ENCODE measurements at regions not wholly inside any gene's neighbourhood (a gene's known extent, or its start where the extent isn't known, plus 50 kb on each side); places are given as distances from the start of the nearest gene placed in this dataset.

- DNase-seq (ENCODE audit: low read depth in 3 of 3): no peak
These were observed 461.6 kb downstream of the LIG4 start for GRCh38 chr13:107753748-107754147.

GRCh38 chr13:107753291-107753690 lies 462.0 kb downstream of the LIG4 start:
- DNase-seq (ENCODE audit: low read depth in 3 of 3): no peak

- no peak for DNase-seq (ENCODE audit: low read depth in 3 of 3)
These were observed 471.4 kb downstream of the LIG4 start for GRCh38 chr13:107743983-107744382.

DNA sequence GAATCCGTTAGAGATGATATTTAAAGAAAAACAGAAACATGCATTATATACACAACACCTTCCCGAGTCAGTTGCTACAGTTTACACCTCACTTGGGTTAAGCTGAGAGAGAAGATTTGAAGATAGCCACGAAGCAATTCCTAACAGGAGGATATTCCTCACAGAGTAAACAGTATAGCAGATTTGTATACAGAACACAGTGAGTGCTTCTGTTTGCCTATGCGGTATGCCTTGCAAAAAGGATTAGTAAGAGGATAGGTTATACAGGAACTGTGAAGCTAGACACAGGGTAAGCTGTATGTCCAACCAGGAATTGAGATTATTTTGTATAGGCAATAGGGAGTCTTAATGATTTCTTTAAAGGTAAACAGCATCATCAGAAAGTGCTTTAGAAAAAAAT lies 471.8 kb downstream of the LIG4 start:
- DNase-seq (ENCODE audit: low read depth in 3 of 3): no peak

DNA sequence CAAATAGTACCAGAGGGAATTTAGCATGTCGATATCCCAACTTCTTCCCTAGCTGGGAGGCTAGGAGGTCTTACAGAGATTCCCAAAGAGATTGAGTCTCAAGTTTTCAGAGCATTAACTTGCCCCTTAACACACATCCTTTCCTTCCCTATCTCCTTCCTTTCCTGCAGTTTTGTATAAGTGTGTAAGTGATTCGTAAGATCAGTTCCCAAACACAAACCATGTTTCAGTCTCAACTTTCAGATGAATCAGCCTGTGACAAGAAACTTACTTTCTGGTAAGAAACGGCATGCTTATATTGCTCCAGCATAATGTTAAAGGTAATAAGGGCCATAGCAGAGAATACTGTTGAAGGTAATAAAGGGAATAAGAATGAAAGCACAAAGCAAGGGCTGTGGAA lies 472.2 kb downstream of the LIG4 start:
- DNase-seq (ENCODE audit: low read depth in 3 of 3): no peak

- no peak for DNase-seq (ENCODE audit: low read depth in 3 of 3)
These were observed 472.8 kb downstream of the LIG4 start for GRCh38 chr13:107742544-107742943.

DNA sequence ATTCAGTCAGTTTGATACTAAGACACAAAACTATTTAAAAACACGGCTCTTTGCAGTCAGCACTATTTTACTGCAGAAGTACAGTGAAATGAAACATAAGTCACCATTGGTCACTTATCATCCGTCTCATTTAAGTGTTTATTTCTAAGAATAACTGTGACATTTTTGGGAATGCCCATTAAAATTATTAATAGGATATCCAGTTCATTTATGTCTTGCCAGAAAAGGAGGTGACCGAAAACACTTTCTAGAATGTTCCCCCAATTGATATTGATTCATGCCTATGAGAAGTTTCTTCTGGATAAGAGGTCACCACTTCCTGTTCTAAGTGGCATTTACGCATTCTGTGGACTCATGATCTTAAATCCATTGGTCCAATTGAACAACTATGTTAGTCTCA lies 477.3 kb downstream of the LIG4 start:
- DNase-seq (ENCODE audit: low read depth in 3 of 3): no peak

- DNase-seq (ENCODE audit: low read depth in 3 of 3): no peak
These were observed 478.6 kb downstream of the LIG4 start for GRCh38 chr13:107736731-107737130.

- DNase-seq (ENCODE audit: low read depth in 3 of 3): no peak
These were observed 479.2 kb downstream of the LIG4 start for GRCh38 chr13:107736170-107736569.

- DNase-seq (ENCODE audit: low read depth in 3 of 3): no peak
These were observed 480.3 kb downstream of the LIG4 start for GRCh38 chr13:107734891-107735625.

GRCh38 chr13:107733276-107733675 lies 482.1 kb downstream of the LIG4 start:
- DNase-seq (ENCODE audit: low read depth in 3 of 3): no peak

DNA sequence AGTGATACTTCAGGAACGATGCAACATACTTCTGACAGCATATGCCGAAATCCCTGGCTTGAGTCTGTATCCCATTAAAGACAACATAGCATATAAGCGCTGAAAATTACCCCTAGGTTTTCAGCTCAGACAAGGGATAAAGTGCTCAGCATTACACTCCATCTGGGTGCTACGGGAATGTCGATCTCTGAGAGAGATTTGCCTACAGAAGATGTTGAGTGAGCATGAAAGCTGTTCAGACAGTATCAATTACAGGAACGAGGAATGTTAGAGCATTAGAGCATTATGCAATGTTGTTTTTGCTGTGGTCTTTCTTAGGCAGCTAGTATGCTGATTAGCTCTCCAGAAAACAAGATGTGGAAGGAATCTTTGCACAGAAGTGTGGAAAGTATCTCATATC lies 484.5 kb downstream of the LIG4 start:
- DNase-seq (ENCODE audit: low read depth in 3 of 3): no peak

DNA sequence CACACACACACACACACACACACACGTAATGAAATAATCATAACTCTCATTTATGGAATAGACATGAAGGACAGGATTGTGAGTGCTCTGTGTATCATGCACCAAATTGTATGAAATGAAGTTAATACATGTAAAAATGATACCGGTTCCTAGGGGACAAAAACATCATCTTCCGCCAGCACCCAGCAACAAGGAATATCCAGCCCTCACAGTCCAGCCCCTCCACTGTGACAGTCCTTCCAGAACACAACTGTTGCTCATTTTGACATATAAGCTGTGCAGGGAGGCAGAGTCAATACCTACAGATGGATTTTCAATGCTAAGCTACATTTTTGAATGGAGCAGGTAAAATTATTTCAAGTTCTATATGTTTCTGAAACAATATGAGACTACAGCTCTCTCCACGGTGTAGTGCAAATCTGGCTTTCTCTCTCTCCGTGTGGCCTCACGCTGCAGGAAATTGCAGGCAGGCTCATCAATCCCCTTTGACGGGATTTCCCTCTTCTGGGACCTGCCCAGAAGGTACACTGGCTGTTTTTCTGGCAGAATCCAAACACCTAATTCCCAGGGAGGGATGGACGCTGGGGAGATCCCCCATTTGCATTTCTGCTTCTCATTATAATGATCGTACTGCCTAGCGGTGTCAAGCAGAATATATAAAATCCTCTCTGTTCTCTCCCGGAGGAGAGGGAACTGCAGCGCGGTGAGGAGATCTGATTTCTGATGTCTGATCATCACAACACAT lies 494.0 kb downstream of the LIG4 start:
- no peak for DNase-seq (ENCODE audit: low read depth in 3 of 3)

GRCh38 chr13:107716741-107717140 lies 498.6 kb downstream of the LIG4 start:
- DNase-seq (ENCODE audit: low read depth in 3 of 3): no peak

DNA sequence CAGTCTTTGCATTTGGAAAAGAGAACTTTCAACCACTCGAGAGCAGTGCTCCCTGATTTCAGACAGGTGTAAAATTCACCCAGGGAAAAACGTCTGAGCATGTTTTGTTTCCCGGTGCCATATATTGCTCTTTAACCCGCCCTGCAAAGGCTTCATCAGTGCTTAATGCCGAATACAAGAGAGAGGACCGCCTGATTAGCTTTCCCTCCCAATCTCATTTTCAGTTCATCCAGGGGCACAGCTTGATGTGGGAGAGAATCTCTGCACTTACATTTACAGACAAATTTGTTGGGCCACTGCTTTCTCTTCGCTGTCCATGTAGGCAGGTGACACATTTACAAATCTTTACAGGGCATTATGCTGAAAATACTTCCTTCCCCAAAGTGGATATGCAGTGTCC lies 499.1 kb downstream of the LIG4 start:
- DNase-seq (ENCODE audit: low read depth in 3 of 3): no peak

GRCh38 chr13:107715496-107715895 lies 499.8 kb downstream of the LIG4 start:
- no peak for DNase-seq (ENCODE audit: low read depth in 3 of 3)

DNA sequence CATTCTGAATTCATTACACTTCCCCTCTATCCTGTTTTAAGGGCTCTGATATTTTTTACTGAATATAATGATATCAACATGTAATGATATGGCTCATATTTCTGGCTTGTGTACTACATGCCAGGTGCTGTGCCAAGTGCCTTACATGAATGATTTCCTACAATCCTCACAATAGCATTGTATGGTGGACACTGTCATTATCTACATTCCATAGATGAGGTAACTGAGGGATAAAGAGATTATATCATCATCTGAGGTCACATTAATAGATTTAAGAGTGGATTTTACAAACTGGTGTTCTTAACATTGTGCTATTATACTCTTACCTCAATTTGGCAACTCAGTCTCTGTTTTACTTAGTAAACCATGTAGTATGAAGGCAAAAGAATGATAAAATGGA lies 502.0 kb downstream of the LIG4 start:
- DNase-seq (ENCODE audit: low read depth in 3 of 3): no peak

GRCh38 chr13:107712145-107712860 lies 503.0 kb downstream of the LIG4 start:
- no peak for DNase-seq (ENCODE audit: low read depth in 3 of 3)

DNA sequence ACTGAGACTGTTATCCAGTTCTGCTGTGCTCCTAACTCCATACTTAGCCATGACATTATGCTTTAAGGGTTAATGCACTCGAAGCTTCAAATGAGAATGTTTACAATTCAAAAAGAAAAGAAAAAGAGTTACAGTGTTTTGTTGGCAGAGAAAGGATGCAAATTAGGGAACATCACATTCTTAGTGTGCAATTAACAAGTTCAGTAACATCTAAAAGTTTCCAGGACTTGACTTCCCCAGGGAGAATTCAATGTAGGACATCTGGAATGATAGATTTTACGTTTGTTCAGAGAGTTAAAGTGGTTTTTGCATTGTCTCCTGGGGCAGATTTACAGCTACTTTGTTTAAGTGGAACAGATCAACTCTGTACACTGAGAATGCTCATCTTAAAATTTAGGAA lies 525.2 kb downstream of the LIG4 start:
- no peak for DNase-seq (ENCODE audit: low read depth in 3 of 3)

DNA sequence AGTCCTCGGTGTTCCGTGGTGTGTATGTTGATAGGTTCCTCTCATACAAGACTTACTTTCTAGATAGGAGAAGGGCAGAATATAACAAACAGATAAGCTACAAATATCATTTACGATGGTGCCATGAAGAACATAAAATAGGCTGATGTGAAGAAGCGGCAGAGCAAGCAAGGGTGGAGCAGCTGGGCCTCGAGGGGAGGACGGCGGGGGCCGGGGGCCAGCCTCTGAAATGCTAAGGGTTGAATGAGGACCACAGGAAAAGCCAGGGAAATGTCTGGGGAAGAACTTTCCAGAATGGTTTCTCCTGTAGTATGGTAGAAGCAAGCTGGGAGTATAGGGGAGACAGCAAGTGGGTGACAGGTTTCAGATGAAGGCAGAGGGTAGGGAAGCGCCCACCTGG lies 529.5 kb downstream of the LIG4 start:
- no peak for DNase-seq (ENCODE audit: low read depth in 3 of 3)

DNA sequence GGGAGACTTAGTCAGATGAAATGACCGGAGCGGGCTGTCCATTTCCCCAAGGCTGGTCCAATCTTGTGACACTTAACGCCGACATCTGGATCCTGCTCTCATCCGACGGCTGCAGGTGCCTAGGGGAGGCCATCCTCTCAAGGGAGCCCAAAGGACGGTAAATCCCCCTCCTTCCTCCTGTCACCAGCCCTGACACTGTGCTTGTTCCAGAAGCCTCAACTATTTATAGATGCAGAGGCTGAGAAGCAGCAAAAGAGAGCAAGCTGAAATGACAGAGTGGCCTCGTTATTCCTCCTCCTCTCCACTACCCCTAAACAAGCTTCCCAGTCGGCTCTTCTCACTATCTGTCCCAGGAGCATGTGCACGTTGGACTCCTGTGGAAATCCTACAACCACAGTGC lies 533.7 kb downstream of the LIG4 start:
- no peak for DNase-seq (ENCODE audit: low read depth in 3 of 3)

- DNase-seq (ENCODE audit: low read depth in 3 of 3): no peak
These were observed 535.2 kb downstream of the LIG4 start for GRCh38 chr13:107680115-107680514.
